PC-3 (cell line): ENCODE measurements at regions not wholly inside any gene's neighbourhood (a gene's known extent, or its start where the extent isn't known, plus 50 kb on each side); places are given as distances from the start of the nearest gene placed in this dataset.

Experiments used
- ATAC-seq: fragments of 200-7000 bp; cut with Tn5 transposase; 2 replicates; pipeline ENCODE4 v1.9.1; 2020; ENCODE audit warnings: mild to moderate bottlenecking, moderate library complexity
- BruUV-seq: library from RNA; stranded (reverse); fragments of 400-500 nt; replicated peaks from 2 replicates; lab custom pipeline; 2021; lab: Mats Ljungman, UMichigan
- CTCF ChIA-PET: fragments of 300-600 bp; sonication (Branson Sonifier 250); formaldehyde crosslinking; loops from one replicate; lab custom pipeline; 2022; ENCODE audit warnings: antibody characterized with exemption; lab: Charles Lee
- POLR2A ChIA-PET: fragments of 300-600 bp; sonication (Branson Sonifier 250); formaldehyde crosslinking; loops from one replicate; lab custom pipeline; 2022; ENCODE audit warnings: antibody characterized with exemption; ENCODE audit not compliant: unreplicated experiment; lab: Charles Lee
- DNase-seq: peaks from one replicate; pipeline ENCODE4 v3.0.0-alpha.2; 2015
- H2AFZ ChIP-seq: fragments of 300-600 bp; sonication (generic); 2 replicates; pipeline ENCODE4 v1.6.0; 2016; ENCODE audit warnings: antibody characterized with exemption, low read length
- H3F3A ChIP-seq: fragments of 300-600 bp; sonication (generic); one replicate; pipeline ENCODE4 v1.6.0; 2017; ENCODE audit warnings: antibody characterized with exemption, low read length, control low read depth, mild to moderate bottlenecking; ENCODE audit not compliant: unreplicated experiment
- H3K27ac ChIP-seq: fragments of 300-600 bp; sonication (generic); 2 replicates; pipeline ENCODE4 v1.5.1; 2016; ENCODE audit warnings: mild to moderate bottlenecking, low read length
- H3K27me3 ChIP-seq: fragments of 300-600 bp; sonication (generic); 2 replicates; pipeline ENCODE4 v1.6.1; 2016; ENCODE audit warnings: low read length, mixed read lengths
- H3K36me3 ChIP-seq: fragments of 300-600 bp; sonication (generic); 2 replicates; pipeline ENCODE4 v1.6.1; 2016; ENCODE audit warnings: low read depth, mixed run types, low read length, mixed read lengths
- H3K4me1 ChIP-seq: fragments of 300-600 bp; sonication (generic); 2 replicates; pipeline ENCODE4 v1.5.1; 2016; ENCODE audit warnings: low read length; ENCODE audit not compliant: insufficient read depth
- H3K4me2 ChIP-seq: fragments of 300-600 bp; sonication (generic); 2 replicates; pipeline ENCODE4 v1.6.0; 2016; ENCODE audit warnings: low read length
- H3K4me3 ChIP-seq: fragments of 300-600 bp; sonication (generic); 2 replicates; pipeline ENCODE4 v1.5.1; 2016; ENCODE audit warnings: mild to moderate bottlenecking, low read length, mixed read lengths
- H3K79me2 ChIP-seq: fragments of 300-600 bp; sonication (generic); 2 replicates; pipeline ENCODE4 v1.6.1; 2017; ENCODE audit warnings: low read length, mixed read lengths
- H3K9ac ChIP-seq: fragments of 300-600 bp; sonication (generic); 2 replicates; pipeline ENCODE4 v1.6.0; 2016; ENCODE audit warnings: mild to moderate bottlenecking, low read length
- H3K9me2 ChIP-seq: fragments of 300-600 bp; sonication (generic); replicated peaks from 2 replicates; pipeline ENCODE4 v1.6.1; 2016; ENCODE audit warnings: mixed run types, low read length, mixed read lengths
- H3K9me3 ChIP-seq: fragments of 300-600 bp; sonication (generic); 2 replicates; pipeline ENCODE4 v1.6.1; 2016; ENCODE audit warnings: low read length, mixed read lengths
- H4K20me1 ChIP-seq: fragments of 300-600 bp; sonication (generic); 2 replicates; pipeline ENCODE4 v1.6.1; 2016; ENCODE audit warnings: low read length, mixed read lengths
- CTCF ChIP-seq: fragments of 300-600 bp; sonication (generic); conservative IDR thresholded peaks from 2 replicates; pipeline ENCODE4 v1.5.1; 2017; ENCODE audit warnings: antibody characterized with exemption, low read depth, mild to moderate bottlenecking, low read length
- EZH2 ChIP-seq: fragments of 300-600 bp; sonication (generic); IDR thresholded peaks from one replicate; pipeline ENCODE4 v1.6.1; 2017; ENCODE audit warnings: antibody characterized with exemption, mild to moderate bottlenecking, low read length; ENCODE audit not compliant: unreplicated experiment
- EZH2phosphoT487 ChIP-seq: fragments of 300-600 bp; sonication (generic); IDR thresholded peaks from 2 replicates; pipeline ENCODE4 v1.6.1; 2018; ENCODE audit warnings: mild to moderate bottlenecking, antibody characterized with exemption, low read length, borderline replicate concordance
- intact Hi-C: fragments of 100-400 bp; cut with micrococcal nuclease; formaldehyde crosslinking; loops from 2 replicates; pipeline ENCODE4 v1.9.0; 2023

GRCh38 chr4:111641813-111642579 is 503.3 kb upstream of the FAM241A start:
- BruUV-seq: no TSS peak
- CTCF ChIA-PET: no interaction called here
- TF ChIP-seq EZH2: no peak
- TF ChIP-seq CTCF: peak; percentile 89
- no peak for TF ChIP-seq EZH2phosphoT487
- Histone ChIP-seq H3K9me3 (no peaks in the 10 kb centered on the region), H3K36me3 (no peaks in the 10 kb centered on the region; the same call in 1 of the 2 replicates), H3F3A (no peaks in the 10 kb centered on the region), H4K20me1 (no peaks in the 10 kb centered on the region), H3K79me2 (no peaks in the 10 kb centered on the region), H3K4me3 (no peak overlapping the region), H2AFZ (no peak overlapping the region), H3K27ac (no peak overlapping the region), H3K9ac (no peak overlapping the region), H3K27me3 (peaks cover 23% of the 10 kb centered on the region), H3K9me2 (no peaks in the 10 kb centered on the region), H3K4me2 (no peak overlapping the region), H3K4me1 (peaks cover 6% of the 10 kb centered on the region; the same call in 1 of the 2 replicates)
- intact Hi-C loops: loop anchor here (1.0 to 2.0 kb wide), 3 partner anchors 212 to 389 kb away; no protein-coding TSS in a partner anchor
- ATAC-seq: peak; percentile 71
- peak; percentile 81 for DNase-seq
- POLR2A ChIA-PET: no interaction called here

- Histone ChIP-seq H3K36me3 (no peaks in the 10 kb centered on the region), H3F3A (no peaks in the 10 kb centered on the region), H3K9me3 (no peaks in the 10 kb centered on the region), H3K9ac (no peak overlapping the region), H2AFZ (no peak overlapping the region), H3K9me2 (no peaks in the 10 kb centered on the region), H3K27ac (no peak overlapping the region), H3K79me2 (no peaks in the 10 kb centered on the region), H4K20me1 (no peaks in the 10 kb centered on the region), H3K4me2 (no peak overlapping the region), H3K4me3 (no peak overlapping the region), H3K4me1 (no peaks in the 10 kb centered on the region), H3K27me3 (peaks cover 59% of the 10 kb centered on the region)
- TF ChIP-seq EZH2: no peak
- TF ChIP-seq CTCF: no peak
- no peak for TF ChIP-seq EZH2phosphoT487
- CTCF ChIA-PET: no interaction called here
- no peak for ATAC-seq
- POLR2A ChIA-PET: no interaction called here
- intact Hi-C loops: no loop called here
- no TSS peak for BruUV-seq
- DNase-seq: no peak
Observed at GRCh38 chr4:111648056-111648455, 497.2 kb upstream of the FAM241A start.

- no peak for TF ChIP-seq EZH2
- no peak for TF ChIP-seq CTCF
- no peak for TF ChIP-seq EZH2phosphoT487
- no peak overlapping the region for H2AFZ ChIP-seq
- no peaks in the 10 kb centered on the region for H3F3A ChIP-seq
- ATAC-seq (no peak), DNase-seq (no peak)
- POLR2A ChIA-PET: no interaction called here
- no peaks in the 10 kb centered on the region for H3K4me1 ChIP-seq
- H3K27ac ChIP-seq: no peak overlapping the region
- intact Hi-C loops: no loop called here
- H3K36me3 ChIP-seq: no peaks in the 10 kb centered on the region
- H3K4me2 ChIP-seq: no peak overlapping the region
- H4K20me1 ChIP-seq: no peaks in the 10 kb centered on the region
- CTCF ChIA-PET: no interaction called here
- BruUV-seq: no TSS peak
- H3K9me2 ChIP-seq: no peaks in the 10 kb centered on the region
- no peaks in the 10 kb centered on the region for H3K9me3 ChIP-seq
- H3K79me2 ChIP-seq: no peaks in the 10 kb centered on the region
- no peak overlapping the region for H3K9ac ChIP-seq
- H3K4me3 ChIP-seq: no peak overlapping the region
- H3K27me3 ChIP-seq: peaks cover 59% of the 10 kb centered on the region
Observed at GRCh38 chr4:111649308-111649707, 495.9 kb upstream of the FAM241A start.
